OCI-LY3 (cell line): ENCODE measurements at regions not wholly inside any gene's neighbourhood (a gene's known extent, or its start where the extent isn't known, plus 50 kb on each side); places are given as distances from the start of the nearest gene placed in this dataset.

Experiments used
- H2AFZ ChIP-seq: fragments of 200-600, 300-600 bp; shearing (Covaris generic); 2 replicates; pipeline ENCODE4 v1.6.0; 2014; ENCODE audit warnings: antibody characterized with exemption, low read depth, low read length
- H3K27ac ChIP-seq: fragments of 200-600, 300-600 bp; sonication (generic); 2 replicates; pipeline ENCODE4 v1.5.1; 2014; ENCODE audit warnings: mild to moderate bottlenecking, low read length, moderate library complexity, mixed read lengths
- H3K27me3 ChIP-seq: fragments of 200-600, 300-600 bp; sonication (generic); 2 replicates; pipeline ENCODE4 v1.6.1; 2014; ENCODE audit warnings: low read depth, low read length, mixed read lengths
- H3K36me3 ChIP-seq: fragments of 200-600, 300-600 bp; sonication (generic); replicated peaks from 2 replicates; pipeline ENCODE3; 2014; ENCODE audit warnings: low read depth, low read length, mixed read lengths
- H3K4me1 ChIP-seq: fragments of 300-600, 200-600 bp; sonication (generic); 2 replicates; pipeline ENCODE4 v1.6.1; 2014; ENCODE audit warnings: low read length, mixed read lengths
- H3K4me2 ChIP-seq: fragments of 200-600, 300-600 bp; sonication (generic); 2 replicates; pipeline ENCODE4 v1.6.1; 2014; ENCODE audit warnings: low read length, mixed read lengths
- H3K4me3 ChIP-seq: fragments of 300-600, 200-600 bp; sonication (generic); 2 replicates; pipeline ENCODE4 v1.5.1; 2014; ENCODE audit warnings: antibody characterized with exemption, mild to moderate bottlenecking, low read length, moderate library complexity
- H3K79me2 ChIP-seq: fragments of 300-600, 200-600 bp; shearing (Covaris generic); 2 replicates; pipeline ENCODE4 v1.6.1; 2014; ENCODE audit warnings: mild to moderate bottlenecking, low read length, mixed read lengths
- H3K9ac ChIP-seq: fragments of 300-600, 200-600 bp; shearing (Covaris generic); 2 replicates; pipeline ENCODE4 v1.6.0; 2014; ENCODE audit warnings: mild to moderate bottlenecking, low read length, moderate library complexity
- H3K9me3 ChIP-seq: fragments of 200-600, 300-600 bp; shearing (Covaris generic); 2 replicates; pipeline ENCODE4 v1.6.1; 2014; ENCODE audit warnings: low read length, mixed read lengths; ENCODE audit not compliant: insufficient read depth
- H4K20me1 ChIP-seq: fragments of 200-600, 300-600 bp; sonication (generic); 2 replicates; pipeline ENCODE4 v1.6.1; 2016; ENCODE audit warnings: low read length, mixed read lengths; ENCODE audit not compliant: insufficient read depth
- EZH2phosphoT487 ChIP-seq: fragments of 200-600 bp; shearing (Covaris generic); IDR thresholded peaks from 2 replicates; pipeline ENCODE4 v1.6.1; 2018; ENCODE audit warnings: antibody characterized with exemption, mixed run types, low read depth
- TF ChIP-seq, protein P1 (sequence below): fragments of 200-600, 300-600 bp; sonication (generic); IDR thresholded peaks from 2 replicates; pipeline ENCODE4 v1.5.1; 2014; ENCODE audit warnings: antibody characterized with exemption, low read length, low read depth

DNA sequence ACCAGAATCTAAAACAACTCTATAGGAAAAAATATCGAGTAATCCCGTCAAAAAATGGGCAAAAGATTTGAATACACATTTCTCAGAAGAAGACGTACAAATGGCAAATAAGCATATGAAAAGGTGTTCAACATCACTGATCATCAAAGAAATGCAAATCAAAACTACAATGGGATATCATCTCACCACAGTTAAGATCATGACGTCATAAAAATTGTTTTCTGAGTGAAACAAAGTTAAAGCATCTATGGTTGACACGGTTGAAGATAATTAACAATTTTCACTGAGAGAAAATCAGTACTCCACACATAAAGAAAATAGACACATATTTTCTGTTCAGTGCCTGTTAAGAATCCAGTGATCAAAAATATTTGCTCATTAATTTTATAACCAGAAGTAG is 1010.8 kb upstream of the ADGRL3 start:
- no peaks in the 10 kb centered on the region for H3K79me2 ChIP-seq
- H3K4me1 ChIP-seq, result no peaks in the 10 kb centered on the region
- H3K27me3 ChIP-seq, result no peaks in the 10 kb centered on the region
- H3K4me3 ChIP-seq, result no peak overlapping the region
- TF ChIP-seq, protein P1, sequence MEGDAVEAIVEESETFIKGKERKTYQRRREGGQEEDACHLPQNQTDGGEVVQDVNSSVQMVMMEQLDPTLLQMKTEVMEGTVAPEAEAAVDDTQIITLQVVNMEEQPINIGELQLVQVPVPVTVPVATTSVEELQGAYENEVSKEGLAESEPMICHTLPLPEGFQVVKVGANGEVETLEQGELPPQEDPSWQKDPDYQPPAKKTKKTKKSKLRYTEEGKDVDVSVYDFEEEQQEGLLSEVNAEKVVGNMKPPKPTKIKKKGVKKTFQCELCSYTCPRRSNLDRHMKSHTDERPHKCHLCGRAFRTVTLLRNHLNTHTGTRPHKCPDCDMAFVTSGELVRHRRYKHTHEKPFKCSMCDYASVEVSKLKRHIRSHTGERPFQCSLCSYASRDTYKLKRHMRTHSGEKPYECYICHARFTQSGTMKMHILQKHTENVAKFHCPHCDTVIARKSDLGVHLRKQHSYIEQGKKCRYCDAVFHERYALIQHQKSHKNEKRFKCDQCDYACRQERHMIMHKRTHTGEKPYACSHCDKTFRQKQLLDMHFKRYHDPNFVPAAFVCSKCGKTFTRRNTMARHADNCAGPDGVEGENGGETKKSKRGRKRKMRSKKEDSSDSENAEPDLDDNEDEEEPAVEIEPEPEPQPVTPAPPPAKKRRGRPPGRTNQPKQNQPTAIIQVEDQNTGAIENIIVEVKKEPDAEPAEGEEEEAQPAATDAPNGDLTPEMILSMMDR, result no peak
- no peak for TF ChIP-seq EZH2phosphoT487
- H4K20me1 ChIP-seq, result no peaks in the 10 kb centered on the region
- no peaks in the 10 kb centered on the region for H3K36me3 ChIP-seq
- H3K9me3 ChIP-seq, result no peaks in the 10 kb centered on the region
- no peak overlapping the region for H3K27ac ChIP-seq
- no peak overlapping the region for H3K4me2 ChIP-seq
- no peak overlapping the region for H3K9ac ChIP-seq
- H2AFZ ChIP-seq, result no peak overlapping the region; the same call in 1 of the 2 replicates

DNA sequence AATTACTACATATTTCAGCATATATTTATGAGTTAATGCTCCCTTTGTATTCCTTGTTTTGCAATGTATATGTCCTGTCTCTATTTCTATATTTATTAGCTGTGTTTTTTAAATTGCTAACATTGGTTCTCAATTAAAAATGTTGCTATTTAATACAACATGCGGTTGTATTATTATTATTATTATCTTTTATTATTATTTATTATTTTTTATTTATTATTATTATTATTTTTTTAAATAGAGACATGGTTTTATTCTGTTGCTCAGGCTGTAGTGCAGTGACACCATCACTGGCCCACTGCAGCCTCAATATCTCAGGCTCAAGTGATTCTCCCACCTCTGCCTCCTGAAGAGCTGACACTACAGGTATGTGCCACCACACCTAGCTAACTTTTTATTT is 1005.9 kb upstream of the ADGRL3 start:
- H3K9me3 ChIP-seq, result no peaks in the 10 kb centered on the region
- H3K9ac ChIP-seq, result no peak overlapping the region
- no peak overlapping the region for H2AFZ ChIP-seq
- no peaks in the 10 kb centered on the region for H3K4me1 ChIP-seq
- H3K4me2 ChIP-seq, result no peak overlapping the region
- TF ChIP-seq EZH2phosphoT487, result no peak
- TF ChIP-seq, protein P1, result no peak
- H4K20me1 ChIP-seq, result no peaks in the 10 kb centered on the region
- H3K79me2 ChIP-seq, result no peaks in the 10 kb centered on the region
- H3K4me3 ChIP-seq, result no peak overlapping the region
- H3K27ac ChIP-seq, result no peak overlapping the region
- H3K36me3 ChIP-seq, result no peaks in the 10 kb centered on the region
- H3K27me3 ChIP-seq, result no peaks in the 10 kb centered on the region

DNA sequence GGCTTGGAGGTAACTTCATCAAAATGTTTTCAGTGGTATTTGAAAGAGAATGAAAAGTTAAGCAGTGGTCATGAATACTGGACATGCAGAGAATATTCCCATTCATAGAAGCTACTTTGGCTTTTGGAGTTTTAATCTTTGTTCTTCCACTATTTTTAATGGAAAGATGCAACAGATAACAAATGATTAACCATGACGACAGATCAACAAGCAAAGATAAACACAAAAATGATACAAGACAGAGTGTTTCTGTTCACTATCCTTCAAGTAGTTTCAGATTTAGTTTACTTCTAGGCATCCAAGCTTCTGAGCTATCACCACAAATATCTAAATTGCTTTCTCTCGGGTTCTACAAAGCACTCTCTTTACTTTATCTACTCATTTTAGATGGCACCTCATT is 1004.9 kb upstream of the ADGRL3 start:
- H4K20me1 ChIP-seq, result no peaks in the 10 kb centered on the region
- no peak overlapping the region for H3K4me2 ChIP-seq
- no peaks in the 10 kb centered on the region for H3K79me2 ChIP-seq
- TF ChIP-seq, protein P1, result no peak
- TF ChIP-seq EZH2phosphoT487, result no peak
- no peaks in the 10 kb centered on the region for H3K27me3 ChIP-seq
- no peak overlapping the region for H3K27ac ChIP-seq
- no peaks in the 10 kb centered on the region for H3K9me3 ChIP-seq
- no peak overlapping the region for H3K9ac ChIP-seq
- no peak overlapping the region for H2AFZ ChIP-seq
- H3K4me1 ChIP-seq, result no peaks in the 10 kb centered on the region
- no peaks in the 10 kb centered on the region for H3K36me3 ChIP-seq
- no peak overlapping the region for H3K4me3 ChIP-seq

DNA sequence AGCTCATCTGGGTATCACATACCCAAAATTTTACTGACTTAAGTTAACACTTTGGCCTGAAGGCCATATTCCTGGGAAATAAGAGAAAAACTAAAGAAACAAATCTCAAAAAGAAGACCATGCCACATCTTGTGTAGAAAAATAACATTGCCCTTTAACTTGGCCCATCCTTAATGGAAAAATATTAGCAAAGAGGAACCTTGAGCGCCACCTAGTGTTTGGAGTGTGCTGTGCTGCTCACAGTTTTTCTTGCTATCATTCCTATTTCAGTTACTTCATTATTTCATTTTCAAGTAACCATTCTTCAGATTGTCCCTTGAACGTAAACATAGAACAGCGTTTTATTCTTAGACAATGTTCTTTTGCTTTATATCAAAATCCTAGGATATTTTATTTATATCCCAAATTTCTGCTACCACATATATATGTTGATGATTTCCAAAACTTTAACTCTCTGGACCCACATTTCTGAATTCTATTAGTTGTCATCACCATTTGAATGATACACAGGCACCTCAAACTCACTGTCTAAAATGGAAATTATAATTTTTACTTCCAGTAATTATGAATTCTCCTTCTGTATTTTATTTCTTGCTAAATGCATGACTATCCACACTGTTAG is 999.0 kb upstream of the ADGRL3 start:
- Histone ChIP-seq H3K4me3 (no peak overlapping the region), H3K27ac (no peak overlapping the region), H3K9ac (no peak overlapping the region), H3K4me2 (peak overlapping the region; percentile 17), H4K20me1 (no peaks in the 10 kb centered on the region), H3K9me3 (no peaks in the 10 kb centered on the region), H3K36me3 (no peaks in the 10 kb centered on the region), H3K4me1 (no peaks in the 10 kb centered on the region), H3K27me3 (no peaks in the 10 kb centered on the region), H3K79me2 (no peaks in the 10 kb centered on the region), H2AFZ (peak overlapping the region; percentile 72; the same call in 1 of the 2 replicates)
- no peak for TF ChIP-seq EZH2phosphoT487
- TF ChIP-seq, protein P1, result peak; percentile 91
